Psoas muscle (tissue), 7 donors: ENCODE measurements at regions not wholly inside any gene's neighbourhood (a gene's known extent, or its start where the extent isn't known, plus 50 kb on each side); places are given as distances from the start of the nearest gene placed in this dataset.
"Not testable (repeated sequence)": the region's sequence is repeated elsewhere in the genome, so short reads cannot be mapped to it uniquely, and the experiment has no call there.

Experiments
- ATAC-seq, 4 donors: fragments of 200-7000 bp; cut with Tn5 transposase; one replicate each; pipeline ENCODE4 v1.9.1; 2020; ENCODE audit warnings: moderate library complexity in 3 of 4, mild to moderate bottlenecking in 2 of 4
- DNase-seq, 2 donors: peaks; one replicate each; pipeline ENCODE4 v3.0.0-alpha.2; 2020
- H3K27ac ChIP-seq: fragments of 200-600 bp; one replicate; pipeline ENCODE4 v1.8.0; 2022
- H3K27me3 ChIP-seq, 3 donors: fragments of 200-600 bp in 1 of 3; one replicate each; pipeline versions ENCODE4 v1.6.1 to v1.8.0; 2013 to 2022; ENCODE audit warnings: low read length in 2 of 3, mild to moderate bottlenecking in 2 of 3, moderate library complexity in 1 of 3; ENCODE audit not compliant: insufficient read depth in 3 of 3
- H3K36me3 ChIP-seq, 2 donors: fragments of 200-600 bp in 1 of 2; one replicate each; pipeline versions ENCODE4 v1.6.1 to v1.8.0; 2013 to 2022; ENCODE audit warnings: low read depth in 1 of 2, mild to moderate bottlenecking in 1 of 2, moderate library complexity in 1 of 2; ENCODE audit not compliant: insufficient read depth in 1 of 2
- H3K4me1 ChIP-seq: fragments of 200-600 bp; one replicate; pipeline ENCODE4 v1.8.0; 2022
- H3K4me3 ChIP-seq: fragments of 200-600 bp; one replicate; pipeline ENCODE4 v1.8.0; 2022; ENCODE audit warnings: mild to moderate bottlenecking
- H3K9me3 ChIP-seq: fragments of 200-600 bp; one replicate; pipeline ENCODE4 v1.8.0; 2022
- CTCF ChIP-seq: fragments of 200-600 bp; IDR thresholded peaks from one replicate; pipeline ENCODE4 v1.8.0; 2022; ENCODE audit warnings: antibody characterized with exemption
- WGBS, 3 donors: extraction: QIAGEN DNeasy Blood & Tissue Kit; methylation state at CpG; one replicate each; pipeline versions ENCODE4 v1.1.6 to v1.1.7; 2013; 5-methylcytosine and 5-hydroxymethylcytosine counted together
- intact Hi-C, 2 donors: fragments of 100-400 bp; cut with DNase I; formaldehyde crosslinking; loops; one replicate each; pipeline versions ENCODE4 v1.11.0 to v1.14.2; 2022
- donor health status: healthy with polysubstance abuse.
- donor health status: DM: no; HTN: no; CAD: no; lungs with moderate emphysema.
- donor health status: Bipolar disorder and iron deficiency.
- donor health status: healthy.
- donor health status: DM: yes; HTN: yes; CAD: no.
- donor health status: DM: no; HTN: no; CAD: no.
- donor health status: DM: yes; HTN: yes; CAD: no.

GRCh38 chr13:20311022-20311421 lies 78.9 kb upstream of the GJB6 start:
- intact Hi-C loops = no loop called here
- Histone ChIP-seq H3K9me3 (peaks cover 3% of the 10 kb centered on the region), H3K27ac (no peak overlapping the region), H3K36me3 (no peaks in the 10 kb centered on the region), H3K4me1 (no peaks in the 10 kb centered on the region), H3K4me3 (no peak overlapping the region), H3K27me3 (peaks cover 0 to 3% (median 0%) of the 10 kb centered on the region in 3 donors)
- TF ChIP-seq CTCF = no peak
- DNase-seq (no peak), ATAC-seq (no peak)
- 89 to 93% (median 91%) methylated on average over 2 of the region's 2 CpGs for WGBS, 3 donors

GRCh38 chr13:20306039-20306438 lies 73.9 kb upstream of the GJB6 start:
- ATAC-seq (no peak), DNase-seq (no peak)
- Histone ChIP-seq H3K4me3 (no peak overlapping the region), H3K27me3 (peaks cover 0 to 18% (median 17%) of the 10 kb centered on the region in 3 donors), H3K9me3 (peaks cover 3% of the 10 kb centered on the region), H3K27ac (no peak overlapping the region), H3K4me1 (no peaks in the 10 kb centered on the region), H3K36me3 (no peaks in the 10 kb centered on the region)
- intact Hi-C loops = no loop called here
- 84 to 91% (median 88%) methylated on average over 6 of the region's 6 CpGs for WGBS, 3 donors
- no peak for TF ChIP-seq CTCF

GRCh38 chr13:20305587-20305986 lies 73.5 kb upstream of the GJB6 start:
- Histone ChIP-seq H3K4me1 (no peaks in the 10 kb centered on the region), H3K27ac (no peak overlapping the region), H3K27me3 (peaks cover 0 to 23% (median 18%) of the 10 kb centered on the region in 3 donors), H3K4me3 (no peak overlapping the region), H3K9me3 (peaks cover 3% of the 10 kb centered on the region), H3K36me3 (no peaks in the 10 kb centered on the region)
- no peak for TF ChIP-seq CTCF
- intact Hi-C loops = no loop called here
- ATAC-seq (no peak), DNase-seq (no peak)
- WGBS, 3 donors = 34 to 48% (median 46%) methylated on average over 2 of the region's 2 CpGs

GRCh38 chr13:20304061-20304460 lies 71.9 kb upstream of the GJB6 start:
- H3K36me3 ChIP-seq, DNase-seq, H3K9me3 ChIP-seq, H3K4me1 ChIP-seq, intact Hi-C loops, H3K27ac ChIP-seq, H3K4me3 ChIP-seq, ATAC-seq: not testable (repeated sequence)
- peaks cover 0 to 34% (median 18%) of the 10 kb centered on the region in 3 donors for H3K27me3 ChIP-seq
- 78 to 95% (median 90%) methylated on average over 4 of the region's 4 CpGs for WGBS, 3 donors

GRCh38 chr13:20303636-20304035 lies 71.5 kb upstream of the GJB6 start:
- no peak for TF ChIP-seq CTCF
- no peak overlapping the region for H3K27ac ChIP-seq
- H3K9me3 ChIP-seq = peaks cover 3% of the 10 kb centered on the region
- ATAC-seq = no peak
- DNase-seq = no peak
- intact Hi-C loops = no loop called here
- H3K4me3 ChIP-seq = no peak overlapping the region
- no peaks in the 10 kb centered on the region for H3K36me3 ChIP-seq
- no peaks in the 10 kb centered on the region for H3K4me1 ChIP-seq
- peaks cover 0 to 35% (median 18%) of the 10 kb centered on the region in 3 donors for H3K27me3 ChIP-seq
- 82 to 88% (median 84%) methylated on average over 6 of the region's 6 CpGs for WGBS, 3 donors
